Activated T-helper 2 cell treated with anti-CD3 and anti-CD28 coated beads, Interferon-gamma antibody, Interleukin-2, Interleukin-4, amounts not matched to agents 10 μg/mL and 5 μg/mL and 100 μg/mL, durations not matched to agents 14 hours and 24 hours and 36 hours (primary cell): ENCODE measurements at regions not wholly inside any gene's neighbourhood (a gene's known extent, or its start where the extent isn't known, plus 50 kb on each side); places are given as distances from the start of the nearest gene placed in this dataset.

ENCODE experiments used
- DNase-seq: peaks from one replicate; pipeline ENCODE4 v3.0.0; 2021; ENCODE audit warnings: low spot score
- H3K27ac Mint-ChIP-seq: one replicate; pipeline ENCODE4 v1.8.0; 2021; ENCODE audit warnings: mixed read lengths
- H3K27me3 Mint-ChIP-seq: one replicate; pipeline ENCODE4 v1.8.0; 2021; ENCODE audit warnings: low read depth, mixed read lengths
- H3K36me3 Mint-ChIP-seq: one replicate; pipeline ENCODE4 v1.8.0; 2021; ENCODE audit warnings: low read depth, mixed read lengths
- H3K4me1 Mint-ChIP-seq: one replicate; pipeline ENCODE4 v1.8.0; 2021; ENCODE audit warnings: low read depth, mixed read lengths
- H3K4me3 Mint-ChIP-seq: one replicate; pipeline ENCODE4 v1.8.0; 2021; ENCODE audit warnings: low read depth, mild to moderate bottlenecking, moderate library complexity, mixed read lengths
- H3K9me3 Mint-ChIP-seq: one replicate; pipeline ENCODE4 v1.8.0; 2021; ENCODE audit warnings: mixed read lengths
- intact Hi-C: fragments of 100-400 bp; cut with micrococcal nuclease; formaldehyde crosslinking; loops from one replicate; pipeline ENCODE4 v1.15.1; 2023

DNA sequence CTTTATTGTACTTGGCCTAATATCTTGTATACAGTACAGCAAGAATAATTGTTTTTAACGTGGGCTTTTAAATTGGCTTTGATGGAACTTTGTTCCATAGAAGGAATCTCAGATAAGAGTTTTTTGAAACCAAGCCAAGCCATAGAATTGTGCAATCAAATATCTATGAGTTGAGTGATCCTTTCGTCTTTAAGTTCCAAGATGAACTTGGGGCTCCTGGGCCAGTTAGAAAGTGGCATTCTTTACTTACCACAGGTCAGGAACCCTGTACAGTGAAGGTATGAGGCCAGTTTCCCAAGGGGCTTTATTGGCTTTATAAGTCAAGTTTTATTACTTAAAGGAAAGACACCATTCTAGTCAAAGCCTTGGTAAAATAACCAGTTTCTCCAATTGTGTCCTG lies 2104.2 kb downstream of the PCDH7 start:
- no peaks in the 10 kb centered on the region for H3K4me1 Mint-ChIP-seq
- peaks cover 49% of the 10 kb centered on the region for H3K9me3 Mint-ChIP-seq
- no peaks in the 10 kb centered on the region for H3K36me3 Mint-ChIP-seq
- no peak overlapping the region for H3K4me3 Mint-ChIP-seq
- intact Hi-C loops, result no loop called here
- no peak for DNase-seq
- H3K27me3 Mint-ChIP-seq, result no peaks in the 10 kb centered on the region
- no peak overlapping the region for H3K27ac Mint-ChIP-seq

- no peak overlapping the region for H3K27ac Mint-ChIP-seq
- peaks cover 45% of the 10 kb centered on the region for H3K9me3 Mint-ChIP-seq
- H3K4me3 Mint-ChIP-seq, result no peak overlapping the region
- intact Hi-C loops, result no loop called here
- no peaks in the 10 kb centered on the region for H3K27me3 Mint-ChIP-seq
- DNase-seq, result no peak
- H3K4me1 Mint-ChIP-seq, result no peaks in the 10 kb centered on the region
- no peaks in the 10 kb centered on the region for H3K36me3 Mint-ChIP-seq
Measured at GRCh38 chr4:32826169-32826568, 2106.0 kb downstream of the PCDH7 start.

DNA sequence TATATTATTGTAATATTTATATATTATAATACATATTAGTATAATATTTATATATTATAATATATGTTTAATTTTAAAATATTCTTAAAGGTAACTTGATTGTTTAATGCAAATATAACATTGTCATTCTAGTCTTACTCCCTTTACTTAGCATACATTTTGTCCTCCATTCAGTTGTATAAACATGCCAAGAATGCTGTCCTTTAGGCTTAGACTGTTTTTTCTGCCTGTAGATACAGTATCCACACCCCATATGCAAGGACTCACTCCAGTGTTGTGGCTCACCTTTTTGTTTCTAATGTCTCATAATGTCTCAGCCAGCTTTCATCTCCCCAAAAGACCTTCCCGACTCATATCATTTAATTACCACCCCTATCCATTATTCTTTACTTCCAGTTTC lies 2110.0 kb downstream of the PCDH7 start:
- intact Hi-C loops, result no loop called here

DNA sequence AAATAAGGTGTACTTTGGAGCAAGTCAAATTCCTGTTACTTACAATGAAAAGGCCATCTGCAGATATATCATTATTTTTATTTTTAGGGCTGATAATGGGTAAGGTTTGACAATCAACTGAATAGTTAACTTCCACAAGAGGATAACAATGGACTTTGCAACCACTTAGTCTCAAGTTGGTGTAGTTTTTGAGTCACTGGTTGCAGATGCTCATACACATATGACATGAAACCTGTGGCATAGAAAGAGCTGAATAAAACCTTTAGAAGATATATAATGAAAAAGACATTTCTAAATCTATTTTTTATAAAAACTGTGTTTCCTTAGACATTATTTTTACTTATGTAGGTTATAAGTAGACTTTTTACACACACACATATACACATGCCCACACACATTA lies 2110.9 kb downstream of the PCDH7 start:
- DNase-seq, result no peak
- Mint-ChIP-seq H3K36me3 (no peaks in the 10 kb centered on the region), H3K4me1 (no peaks in the 10 kb centered on the region), H3K27me3 (no peaks in the 10 kb centered on the region), H3K9me3 (peaks cover 30% of the 10 kb centered on the region), H3K27ac (no peak overlapping the region), H3K4me3 (no peak overlapping the region)
- intact Hi-C loops, result no loop called here

More for the DNA sequence above, 2110.0 kb downstream of the PCDH7 start:
- no peak overlapping the region for H3K4me3 Mint-ChIP-seq
- no peak overlapping the region for H3K27ac Mint-ChIP-seq
- no peaks in the 10 kb centered on the region for H3K27me3 Mint-ChIP-seq
- H3K36me3 Mint-ChIP-seq, result no peaks in the 10 kb centered on the region
- no peak for DNase-seq
- peaks cover 34% of the 10 kb centered on the region for H3K9me3 Mint-ChIP-seq
- H3K4me1 Mint-ChIP-seq, result no peaks in the 10 kb centered on the region

GRCh38 chr4:32840461-32841189 lies 2120.5 kb downstream of the PCDH7 start:
- Mint-ChIP-seq H3K27me3 (no peaks in the 10 kb centered on the region), H3K9me3 (peaks cover 8% of the 10 kb centered on the region), H3K4me3 (no peak overlapping the region), H3K27ac (no peak overlapping the region), H3K4me1 (no peaks in the 10 kb centered on the region), H3K36me3 (no peaks in the 10 kb centered on the region)
- DNase-seq, result no peak
- intact Hi-C loops, result no loop called here

- H3K27me3 Mint-ChIP-seq, result no peaks in the 10 kb centered on the region
- no peak overlapping the region for H3K27ac Mint-ChIP-seq
- no peaks in the 10 kb centered on the region for H3K36me3 Mint-ChIP-seq
- H3K4me1 Mint-ChIP-seq, result no peaks in the 10 kb centered on the region
- DNase-seq, result no peak
- H3K4me3 Mint-ChIP-seq, result no peak overlapping the region
- intact Hi-C loops, result no loop called here
- H3K9me3 Mint-ChIP-seq, result peaks cover 10% of the 10 kb centered on the region
Measured at GRCh38 chr4:32841217-32841616, 2121.0 kb downstream of the PCDH7 start.

- Mint-ChIP-seq H3K36me3 (no peaks in the 10 kb centered on the region), H3K27ac (no peak overlapping the region), H3K4me1 (no peaks in the 10 kb centered on the region), H3K9me3 (peaks cover 40% of the 10 kb centered on the region), H3K4me3 (no peak overlapping the region), H3K27me3 (no peaks in the 10 kb centered on the region)
- no peak for DNase-seq
- intact Hi-C loops, result no loop called here
Measured at GRCh38 chr4:32847461-32847860, 2127.3 kb downstream of the PCDH7 start.

DNA sequence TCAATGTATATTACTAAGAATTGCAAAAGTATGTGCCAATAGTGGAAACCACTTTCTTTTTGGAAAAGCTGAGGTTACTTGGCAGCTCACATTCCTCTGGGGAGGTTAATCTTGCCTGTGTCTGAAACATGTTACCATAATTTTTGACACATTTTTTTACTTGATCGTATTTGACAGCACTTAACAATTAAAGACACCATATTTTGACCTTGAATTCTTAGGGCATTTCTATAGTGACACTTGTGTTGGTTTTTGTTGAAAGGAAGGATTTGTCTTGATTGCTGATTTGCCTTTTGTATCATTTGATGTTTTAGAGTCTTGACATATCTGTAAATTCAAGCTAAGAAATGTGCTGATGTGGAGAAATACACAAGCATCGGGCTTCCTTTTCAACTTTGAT lies 2135.5 kb downstream of the PCDH7 start:
- Mint-ChIP-seq H3K4me1 (no peaks in the 10 kb centered on the region), H3K27me3 (no peaks in the 10 kb centered on the region), H3K9me3 (peaks cover 26% of the 10 kb centered on the region), H3K36me3 (no peaks in the 10 kb centered on the region), H3K27ac (no peak overlapping the region), H3K4me3 (no peak overlapping the region)
- intact Hi-C loops, result no loop called here
- DNase-seq, result no peak

GRCh38 chr4:32858361-32858760 lies 2138.2 kb downstream of the PCDH7 start:
- no peak for DNase-seq
- no peak overlapping the region for H3K27ac Mint-ChIP-seq
- H3K4me1 Mint-ChIP-seq, result no peaks in the 10 kb centered on the region
- intact Hi-C loops, result no loop called here
- H3K9me3 Mint-ChIP-seq, result peaks cover 14% of the 10 kb centered on the region
- H3K27me3 Mint-ChIP-seq, result no peaks in the 10 kb centered on the region
- no peaks in the 10 kb centered on the region for H3K36me3 Mint-ChIP-seq
- no peak overlapping the region for H3K4me3 Mint-ChIP-seq

DNA sequence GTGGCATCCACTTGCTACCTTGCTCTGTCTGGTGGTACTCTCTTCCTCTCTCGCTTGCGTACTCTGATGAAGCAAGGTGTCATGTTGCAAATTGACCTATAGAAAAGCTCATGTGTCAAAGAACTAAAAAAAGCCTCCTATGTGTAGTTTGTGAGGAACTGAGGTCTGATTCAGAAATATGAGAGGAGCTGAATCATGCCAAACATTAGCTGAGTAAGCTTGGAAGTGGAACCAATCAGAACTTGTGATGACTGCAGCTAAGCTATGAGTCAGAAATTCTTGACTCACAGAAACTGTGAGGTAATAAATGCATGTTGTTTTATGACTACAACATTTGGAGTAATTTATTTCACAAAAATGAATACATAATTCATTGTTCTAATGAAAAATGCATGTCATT lies 2138.8 kb downstream of the PCDH7 start:
- H3K27me3 Mint-ChIP-seq, result no peaks in the 10 kb centered on the region
- intact Hi-C loops, result no loop called here
- no peak overlapping the region for H3K4me3 Mint-ChIP-seq

DNA sequence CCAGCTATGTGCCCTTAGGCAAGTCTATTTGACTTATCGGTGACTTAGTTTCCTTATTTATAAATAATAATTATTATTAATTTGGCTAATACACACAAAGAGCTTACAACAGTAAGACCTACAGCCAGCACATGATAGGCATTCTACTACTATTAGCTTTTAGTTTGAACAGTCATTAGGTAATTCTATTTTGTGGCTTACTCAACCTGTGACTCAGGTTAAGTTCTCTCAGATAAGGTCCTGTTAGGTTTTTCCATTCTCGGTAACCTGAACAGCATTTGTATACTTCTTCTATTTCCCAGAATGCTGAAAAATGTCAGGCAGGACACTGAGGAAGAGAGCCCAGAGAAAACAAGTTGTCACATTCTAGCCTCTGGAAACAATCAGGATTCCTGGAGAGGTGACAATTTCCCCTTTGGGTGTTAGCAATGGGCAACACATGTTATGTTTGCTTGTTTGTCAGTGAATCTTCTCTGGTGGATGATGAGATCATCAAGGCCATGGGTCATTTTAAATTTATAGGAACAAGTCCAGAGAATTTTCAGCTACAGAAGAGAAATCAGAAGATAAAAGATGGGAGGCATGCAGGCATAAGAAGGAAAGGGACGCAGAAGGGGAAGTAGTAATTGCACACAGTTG lies 2144.7 kb downstream of the PCDH7 start:
- Mint-ChIP-seq H3K36me3 (no peaks in the 10 kb centered on the region), H3K27ac (no peak overlapping the region), H3K4me3 (no peak overlapping the region), H3K9me3 (peaks cover 14% of the 10 kb centered on the region), H3K27me3 (no peaks in the 10 kb centered on the region), H3K4me1 (no peaks in the 10 kb centered on the region)
- DNase-seq, result no peak
- intact Hi-C loops, result no loop called here

More for the DNA sequence above, 2138.8 kb downstream of the PCDH7 start:
- no peaks in the 10 kb centered on the region for H3K36me3 Mint-ChIP-seq
- no peaks in the 10 kb centered on the region for H3K4me1 Mint-ChIP-seq
- no peak for DNase-seq
- no peak overlapping the region for H3K27ac Mint-ChIP-seq
- H3K9me3 Mint-ChIP-seq, result peaks cover 13% of the 10 kb centered on the region

DNA sequence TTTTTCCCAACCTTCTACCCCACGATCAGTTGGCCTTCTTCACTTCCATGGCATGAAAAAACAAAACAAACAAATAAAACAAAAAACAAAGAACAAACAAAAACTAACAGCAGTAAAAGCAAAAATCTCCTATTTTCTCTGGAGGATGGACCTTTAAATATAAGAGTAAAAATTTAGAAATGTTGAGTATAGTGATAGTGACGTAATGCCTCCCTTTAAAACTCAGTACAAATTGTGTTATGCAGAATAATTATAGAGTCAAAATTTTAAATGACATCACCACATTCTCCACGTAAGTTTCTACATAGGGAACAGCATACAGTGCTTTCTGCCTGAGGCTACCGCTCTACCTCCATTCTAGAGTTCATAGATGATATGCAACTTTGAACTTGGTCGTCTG lies 2156.4 kb downstream of the PCDH7 start:
- Mint-ChIP-seq H3K4me3 (no peak overlapping the region), H3K27ac (no peak overlapping the region), H3K27me3 (no peaks in the 10 kb centered on the region), H3K36me3 (no peaks in the 10 kb centered on the region), H3K4me1 (no peaks in the 10 kb centered on the region), H3K9me3 (peaks cover 34% of the 10 kb centered on the region)
- no peak for DNase-seq
- intact Hi-C loops, result no loop called here

DNA sequence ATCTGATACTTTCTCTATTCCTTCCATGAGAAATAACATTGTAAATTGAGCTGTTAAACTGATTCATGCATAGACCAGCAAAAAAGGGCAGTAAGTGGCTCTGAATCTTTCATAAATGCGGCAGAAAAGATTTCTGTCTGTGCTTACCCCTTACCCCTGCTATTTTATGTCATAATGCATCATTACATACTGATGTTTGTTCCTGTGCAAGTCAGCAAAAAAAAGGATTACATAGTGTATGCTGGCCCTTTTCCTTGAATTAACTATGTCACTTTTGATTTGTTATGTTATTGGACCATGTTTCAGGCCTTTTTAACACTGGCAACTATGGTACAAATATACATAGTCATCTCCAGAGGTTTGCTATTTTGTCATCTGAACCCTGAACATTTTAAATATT lies 2159.7 kb downstream of the PCDH7 start:
- no peaks in the 10 kb centered on the region for H3K27me3 Mint-ChIP-seq

More for the DNA sequence above, 2159.7 kb downstream of the PCDH7 start:
- intact Hi-C loops, result no loop called here
- H3K36me3 Mint-ChIP-seq, result no peaks in the 10 kb centered on the region
- no peak overlapping the region for H3K4me3 Mint-ChIP-seq
- no peak for DNase-seq
- H3K9me3 Mint-ChIP-seq, result peaks cover 33% of the 10 kb centered on the region
- no peak overlapping the region for H3K27ac Mint-ChIP-seq
- H3K4me1 Mint-ChIP-seq, result no peaks in the 10 kb centered on the region
